Smooth muscle cell (in vitro differentiated cells): ENCODE measurements at regions not wholly inside any gene's neighbourhood (a gene's known extent, or its start where the extent isn't known, plus 50 kb on each side); places are given as distances from the start of the nearest gene placed in this dataset.

Experiments
- DNase-seq: peaks from one replicate; lab custom pipeline; 2025; ENCODE audit not compliant: unreplicated experiment; lab: John Stamatoyannopoulos, UW
- H2AFZ ChIP-seq: fragments of 200-600 bp; sonication (generic); 2 replicates; pipeline ENCODE4 v1.6.0; 2016; ENCODE audit warnings: antibody characterized with exemption, low read depth, mild to moderate bottlenecking
- H3F3A ChIP-seq: fragments of 200-600 bp; sonication (generic); 2 replicates; pipeline ENCODE4 v1.6.0; 2017; ENCODE audit warnings: antibody characterized with exemption, low read depth
- H3K27ac ChIP-seq: fragments of 200-600 bp; sonication (generic); 2 replicates; pipeline ENCODE4 v1.5.1; 2016; ENCODE audit warnings: low read depth, mild to moderate bottlenecking
- H3K27me3 ChIP-seq: fragments of 200-600 bp; sonication (generic); 2 replicates; pipeline ENCODE4 v1.6.1; 2016; ENCODE audit warnings: low read depth, mild to moderate bottlenecking
- H3K36me3 ChIP-seq: fragments of 200-600 bp; sonication (generic); 2 replicates; pipeline ENCODE4 v1.5.1; 2016; ENCODE audit warnings: low read depth
- H3K4me1 ChIP-seq: fragments of 200-600 bp; sonication (generic); 2 replicates; pipeline ENCODE4 v1.5.1; 2016; ENCODE audit warnings: low read depth
- H3K4me2 ChIP-seq: fragments of 200-600 bp; sonication (generic); 2 replicates; pipeline ENCODE4 v1.6.0; 2016; ENCODE audit warnings: mild to moderate bottlenecking
- H3K4me3 ChIP-seq: fragments of 200-600 bp; sonication (generic); 2 replicates; pipeline ENCODE4 v1.5.1; 2016; ENCODE audit warnings: mild to moderate bottlenecking
- H3K79me2 ChIP-seq: fragments of 200-600 bp; sonication (generic); 2 replicates; pipeline ENCODE4 v1.6.0; 2016; ENCODE audit warnings: low read depth, mild to moderate bottlenecking
- H3K9ac ChIP-seq: fragments of 200-600 bp; sonication (generic); 2 replicates; pipeline ENCODE4 v1.6.0; 2016; ENCODE audit warnings: low read depth
- H3K9me3 ChIP-seq: fragments of 200-600 bp; sonication (generic); replicated peaks from 2 replicates; pipeline ENCODE4 v1.5.1; 2016; ENCODE audit warnings: low read depth
- H4K20me1 ChIP-seq: fragments of 200-600 bp; sonication (generic); 2 replicates; pipeline ENCODE4 v1.6.0; 2016; ENCODE audit warnings: low read depth
- CTCF ChIP-seq: fragments of 200-600 bp; sonication (generic); IDR thresholded peaks from 2 replicates; pipeline ENCODE4 v1.5.1; 2017; ENCODE audit warnings: borderline replicate concordance, mild to moderate bottlenecking, antibody characterized with exemption; ENCODE audit not compliant: insufficient read depth, poor library complexity, severe bottlenecking
- WGBS: methylation state at CpG from one replicate; pipeline ENCODE4 v1.1.7; 2016; ENCODE audit warnings: low lambda C conversion rate; 5-methylcytosine and 5-hydroxymethylcytosine counted together

GRCh38 chr3:145079436-145079835 is 1081.5 kb downstream of the PLOD2 start:
- H3K4me2 ChIP-seq, result no peak overlapping the region
- peaks cover 2% of the 10 kb centered on the region for H3F3A ChIP-seq
- no peak for TF ChIP-seq CTCF
- H3K4me3 ChIP-seq, result no peak overlapping the region
- 91% methylated on average over 2 of the region's 2 CpGs for WGBS
- H3K79me2 ChIP-seq, result no peaks in the 10 kb centered on the region
- no peaks in the 10 kb centered on the region for H3K27me3 ChIP-seq
- no peak overlapping the region for H2AFZ ChIP-seq
- DNase-seq, result no peak
- H3K9me3 ChIP-seq, result no peaks in the 10 kb centered on the region
- H3K36me3 ChIP-seq, result no peaks in the 10 kb centered on the region
- no peaks in the 10 kb centered on the region for H4K20me1 ChIP-seq
- H3K4me1 ChIP-seq, result no peaks in the 10 kb centered on the region
- no peak overlapping the region for H3K27ac ChIP-seq
- no peak overlapping the region for H3K9ac ChIP-seq

- no peak overlapping the region for H3K27ac ChIP-seq
- no peak for TF ChIP-seq CTCF
- H3K9me3 ChIP-seq, result no peaks in the 10 kb centered on the region
- DNase-seq, result no peak
- no peaks in the 10 kb centered on the region for H3K27me3 ChIP-seq
- peaks cover 2% of the 10 kb centered on the region for H3F3A ChIP-seq
- no peak overlapping the region for H3K4me3 ChIP-seq
- H3K4me1 ChIP-seq, result no peaks in the 10 kb centered on the region
- H3K9ac ChIP-seq, result no peak overlapping the region
- no peak overlapping the region for H3K4me2 ChIP-seq
- H4K20me1 ChIP-seq, result no peaks in the 10 kb centered on the region
- WGBS, result 78% methylated on average over 1 of the region's 1 CpG
- H3K79me2 ChIP-seq, result no peaks in the 10 kb centered on the region
- peak overlapping the region; percentile 68 for H2AFZ ChIP-seq
- no peaks in the 10 kb centered on the region for H3K36me3 ChIP-seq
Observed at GRCh38 chr3:145087038-145087437, 1073.9 kb downstream of the PLOD2 start.

- TF ChIP-seq CTCF, result no peak
- Histone ChIP-seq H4K20me1 (no peaks in the 10 kb centered on the region), H3K9me3 (no peaks in the 10 kb centered on the region), H3K4me3 (no peak overlapping the region), H3K4me1 (no peaks in the 10 kb centered on the region), H3K9ac (no peak overlapping the region), H3K27me3 (no peaks in the 10 kb centered on the region), H3K79me2 (no peaks in the 10 kb centered on the region), H3F3A (no peaks in the 10 kb centered on the region), H2AFZ (peak overlapping the region; percentile 33), H3K36me3 (no peaks in the 10 kb centered on the region), H3K27ac (no peak overlapping the region), H3K4me2 (no peak overlapping the region)
- 58% methylated on average over 2 of the region's 2 CpGs for WGBS
- no peak for DNase-seq
Observed at GRCh38 chr3:145088917-145089316, 1072.1 kb downstream of the PLOD2 start.

GRCh38 chr3:145089337-145089736 is 1071.6 kb downstream of the PLOD2 start:
- Histone ChIP-seq H3K27ac (no peak overlapping the region), H2AFZ (no peak overlapping the region), H3K27me3 (no peaks in the 10 kb centered on the region), H3K79me2 (no peaks in the 10 kb centered on the region), H3K36me3 (no peaks in the 10 kb centered on the region), H3F3A (no peaks in the 10 kb centered on the region), H3K4me3 (no peak overlapping the region), H3K4me1 (no peaks in the 10 kb centered on the region), H3K9ac (no peak overlapping the region), H4K20me1 (no peaks in the 10 kb centered on the region), H3K9me3 (no peaks in the 10 kb centered on the region), H3K4me2 (no peak overlapping the region)
- 35% methylated on average over 2 of the region's 2 CpGs for WGBS
- TF ChIP-seq CTCF, result no peak
- no peak for DNase-seq
